ENCODE measurements at regions not wholly inside any gene's neighbourhood (a gene's known extent, or its start where the extent isn't known, plus 50 kb on each side); places are given as distances from the start of the nearest gene placed in this dataset.

DNA sequence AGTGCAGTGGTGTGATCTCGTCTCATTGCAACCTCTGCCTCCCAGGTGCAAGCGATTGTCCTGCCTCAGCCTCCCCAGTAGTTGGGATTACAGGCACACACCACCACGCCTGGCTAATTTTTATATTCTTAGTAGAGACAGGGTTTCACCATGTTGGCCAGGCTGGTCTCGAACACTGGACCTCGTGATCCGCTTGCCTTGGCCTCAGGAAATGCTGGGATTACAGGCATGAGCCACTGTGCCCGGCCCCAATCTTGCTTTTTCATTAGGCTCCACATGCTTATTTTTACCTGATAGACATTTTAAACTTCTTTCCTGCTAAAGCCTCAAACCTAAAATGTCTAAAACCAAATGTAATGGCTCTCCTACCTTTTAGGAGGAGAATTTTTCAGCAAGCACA, 817.0 kb upstream of the NECTIN3 start:
- ATAC-seq (no peak), DNase-seq (no peak)
- Histone ChIP-seq H3K27me3 (ENCODE audit: control insufficient read depth, insufficient read depth, low read length) (no peaks in the 10 kb centered on the region), H3K36me3 (ENCODE audit: control insufficient read depth, insufficient read depth, low read length) (no peaks in the 10 kb centered on the region), H3K9me3 (ENCODE audit: control insufficient read depth, insufficient read depth, low read length) (no peaks in the 10 kb centered on the region), H3K4me1 (ENCODE audit: control insufficient read depth, insufficient read depth, low read length) (no peaks in the 10 kb centered on the region), H3K4me3 (ENCODE audit: low read length) (no peak overlapping the region), H3K27ac (ENCODE audit: low read length) (no peak overlapping the region)
- Mint-ChIP-seq H3K9me3 (peaks cover 0 to 11% of the 10 kb centered on the region in 2 donors), H3K4me1 (no peaks in the 10 kb centered on the region), H3K36me3 (no peaks in the 10 kb centered on the region), H3K27me3 (ENCODE audit: low read depth in 2 of 2) (no peaks in the 10 kb centered on the region), H3K27ac (no peak overlapping the region), H3K4me3 (no peak overlapping the region)
- TF ChIP-seq, protein P1, sequence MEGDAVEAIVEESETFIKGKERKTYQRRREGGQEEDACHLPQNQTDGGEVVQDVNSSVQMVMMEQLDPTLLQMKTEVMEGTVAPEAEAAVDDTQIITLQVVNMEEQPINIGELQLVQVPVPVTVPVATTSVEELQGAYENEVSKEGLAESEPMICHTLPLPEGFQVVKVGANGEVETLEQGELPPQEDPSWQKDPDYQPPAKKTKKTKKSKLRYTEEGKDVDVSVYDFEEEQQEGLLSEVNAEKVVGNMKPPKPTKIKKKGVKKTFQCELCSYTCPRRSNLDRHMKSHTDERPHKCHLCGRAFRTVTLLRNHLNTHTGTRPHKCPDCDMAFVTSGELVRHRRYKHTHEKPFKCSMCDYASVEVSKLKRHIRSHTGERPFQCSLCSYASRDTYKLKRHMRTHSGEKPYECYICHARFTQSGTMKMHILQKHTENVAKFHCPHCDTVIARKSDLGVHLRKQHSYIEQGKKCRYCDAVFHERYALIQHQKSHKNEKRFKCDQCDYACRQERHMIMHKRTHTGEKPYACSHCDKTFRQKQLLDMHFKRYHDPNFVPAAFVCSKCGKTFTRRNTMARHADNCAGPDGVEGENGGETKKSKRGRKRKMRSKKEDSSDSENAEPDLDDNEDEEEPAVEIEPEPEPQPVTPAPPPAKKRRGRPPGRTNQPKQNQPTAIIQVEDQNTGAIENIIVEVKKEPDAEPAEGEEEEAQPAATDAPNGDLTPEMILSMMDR (IDR thresholded peaks at IDR 0.05) = no peak
- 86% methylated on average over 7 of the region's 7 CpGs for WGBS (ENCODE audit: insufficient coverage)
- intact Hi-C loops (cut with micrococcal nuclease) = no loop called here

DNA sequence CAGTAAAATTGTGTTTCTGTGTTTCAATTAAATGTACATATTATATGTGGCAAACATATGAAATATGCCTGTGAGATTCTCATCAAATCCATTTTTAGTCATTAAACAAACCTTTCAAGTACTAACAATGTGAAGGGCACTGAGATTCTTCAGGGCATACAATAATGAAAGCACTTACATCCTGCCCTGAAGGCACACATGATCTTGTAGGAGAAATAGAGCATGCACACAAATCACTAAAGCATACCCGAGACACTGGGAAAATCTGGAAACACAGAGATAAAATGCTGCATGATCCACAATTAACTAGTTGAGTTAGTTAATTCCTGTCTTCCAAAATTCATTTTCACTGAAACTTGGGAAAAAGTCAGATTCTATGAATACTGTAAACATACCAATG, 810.5 kb upstream of the NECTIN3 start:
- H3K4me1 Mint-ChIP-seq = no peaks in the 10 kb centered on the region
- 75% methylated on average over 1 of the region's 1 CpG for WGBS (ENCODE audit: insufficient coverage)
- no peaks in the 10 kb centered on the region for H3K27me3 Mint-ChIP-seq (ENCODE audit: low read depth in 2 of 2)
- H3K36me3 ChIP-seq (ENCODE audit: control insufficient read depth, insufficient read depth, low read length) = no peaks in the 10 kb centered on the region
- peaks cover 2 to 11% of the 10 kb centered on the region in 2 donors for H3K9me3 Mint-ChIP-seq
- intact Hi-C loops (cut with micrococcal nuclease) = no loop called here
- no peak overlapping the region for H3K27ac ChIP-seq (ENCODE audit: low read length)
- DNase-seq (no peak), ATAC-seq (no peak)
- H3K27me3 ChIP-seq (ENCODE audit: control insufficient read depth, insufficient read depth, low read length) = no peaks in the 10 kb centered on the region
- no peaks in the 10 kb centered on the region for H3K9me3 ChIP-seq (ENCODE audit: control insufficient read depth, insufficient read depth, low read length)
- no peaks in the 10 kb centered on the region for H3K36me3 Mint-ChIP-seq
- H3K4me3 Mint-ChIP-seq = no peak overlapping the region
- no peak overlapping the region for H3K27ac Mint-ChIP-seq
- TF ChIP-seq, protein P1 (IDR thresholded peaks at IDR 0.05) = no peak
- no peaks in the 10 kb centered on the region for H3K4me1 ChIP-seq (ENCODE audit: control insufficient read depth, insufficient read depth, low read length)
- no peak overlapping the region for H3K4me3 ChIP-seq (ENCODE audit: low read length)

DNA sequence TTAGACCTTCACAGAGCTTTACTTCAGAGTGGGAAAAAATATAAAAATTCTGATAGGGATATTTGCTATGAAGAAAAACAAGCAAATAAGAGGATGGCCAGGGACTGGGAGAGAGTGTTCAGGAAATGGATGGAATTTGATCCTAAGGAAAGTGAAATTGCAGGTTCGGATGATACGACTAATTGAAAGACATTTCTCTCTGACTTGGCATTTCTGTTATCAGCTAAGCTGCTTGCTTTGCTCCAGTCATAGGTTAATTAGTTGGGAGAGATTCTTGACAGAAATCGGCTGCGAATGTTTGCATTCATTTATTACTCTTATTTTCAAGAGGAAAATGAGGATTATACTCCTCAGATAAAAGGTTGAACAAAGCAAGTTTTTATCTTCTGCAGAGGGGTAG, 808.7 kb upstream of the NECTIN3 start:
- no peaks in the 10 kb centered on the region for H3K4me1 ChIP-seq (ENCODE audit: control insufficient read depth, insufficient read depth, low read length)
- TF ChIP-seq, protein P1 (IDR thresholded peaks at IDR 0.05) = no peak
- WGBS (ENCODE audit: insufficient coverage) = 90% methylated on average over 2 of the region's 4 CpGs
- no peak overlapping the region for H3K4me3 Mint-ChIP-seq
- ATAC-seq (no peak), DNase-seq (no peak)
- H3K4me1 Mint-ChIP-seq = no peaks in the 10 kb centered on the region
- no peaks in the 10 kb centered on the region for H3K27me3 ChIP-seq (ENCODE audit: control insufficient read depth, insufficient read depth, low read length)
- no peaks in the 10 kb centered on the region for H3K9me3 ChIP-seq (ENCODE audit: control insufficient read depth, insufficient read depth, low read length)
- H3K4me3 ChIP-seq (ENCODE audit: low read length) = no peak overlapping the region
- H3K9me3 Mint-ChIP-seq = peaks cover 2 to 5% of the 10 kb centered on the region in 2 donors
- no peak overlapping the region for H3K27ac ChIP-seq (ENCODE audit: low read length)
- no peaks in the 10 kb centered on the region for H3K27me3 Mint-ChIP-seq (ENCODE audit: low read depth in 2 of 2)
- H3K27ac Mint-ChIP-seq = no peak overlapping the region
- intact Hi-C loops (cut with micrococcal nuclease) = no loop called here
- no peaks in the 10 kb centered on the region for H3K36me3 Mint-ChIP-seq
- H3K36me3 ChIP-seq (ENCODE audit: control insufficient read depth, insufficient read depth, low read length) = no peaks in the 10 kb centered on the region

DNA sequence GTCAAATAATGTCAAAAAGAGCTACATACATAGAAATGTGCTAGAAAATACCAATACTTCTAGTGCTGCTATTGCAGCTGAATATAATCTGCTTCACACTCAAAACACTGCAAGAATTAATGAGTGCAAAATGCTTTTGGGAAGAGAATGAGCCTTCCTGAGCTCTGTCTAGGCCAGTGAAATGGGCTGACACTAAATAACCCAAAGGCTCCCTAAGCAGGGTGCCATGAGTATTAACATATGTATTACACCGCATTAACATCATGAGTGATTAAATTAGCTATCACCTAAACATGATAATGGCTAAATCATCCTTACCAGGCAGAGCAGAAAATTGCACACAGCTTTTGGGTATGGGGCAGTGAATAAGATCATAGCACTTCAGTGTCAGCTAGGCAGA, 806.3 kb upstream of the NECTIN3 start:
- Histone ChIP-seq H3K36me3 (ENCODE audit: control insufficient read depth, insufficient read depth, low read length) (no peaks in the 10 kb centered on the region), H3K27me3 (ENCODE audit: control insufficient read depth, insufficient read depth, low read length) (no peaks in the 10 kb centered on the region), H3K4me3 (ENCODE audit: low read length) (no peak overlapping the region), H3K9me3 (ENCODE audit: control insufficient read depth, insufficient read depth, low read length) (no peaks in the 10 kb centered on the region), H3K4me1 (ENCODE audit: control insufficient read depth, insufficient read depth, low read length) (no peaks in the 10 kb centered on the region), H3K27ac (ENCODE audit: low read length) (no peak overlapping the region)
- Mint-ChIP-seq H3K36me3 (no peaks in the 10 kb centered on the region), H3K27ac (no peak overlapping the region), H3K4me3 (no peak overlapping the region), H3K27me3 (ENCODE audit: low read depth in 2 of 2) (no peaks in the 10 kb centered on the region), H3K9me3 (peaks cover 2 to 4% of the 10 kb centered on the region in 2 donors), H3K4me1 (no peaks in the 10 kb centered on the region)
- no CpG with 5 or more reads among the region's 1 CpG for WGBS (ENCODE audit: insufficient coverage)
- intact Hi-C loops (cut with micrococcal nuclease) = no loop called here
- TF ChIP-seq, protein P1 (IDR thresholded peaks at IDR 0.05) = no peak
- DNase-seq = no peak
- ATAC-seq = no peak
